ENCODE measurements at regions not wholly inside any gene's neighbourhood (a gene's known extent, or its start where the extent isn't known, plus 50 kb on each side); places are given as distances from the start of the nearest gene placed in this dataset.
A peak's percentile ranks its signal among the peaks of the same experiment; 100 is the strongest.

GRCh38 chr16:80460988-80461387 is 79.8 kb upstream of the DYNLRB2 start:
- Histone ChIP-seq H3K4me3 (no peak overlapping the region), H3K9me3 (no peaks in the 10 kb centered on the region), H3K27ac (no peak overlapping the region), H3K36me3 (replicated peaks in 1 of 2; ENCODE audit: insufficient read depth in 1 of 2, low read depth in 2 of 2) (no peaks in the 10 kb centered on the region), H3K27me3 (no peaks in the 10 kb centered on the region), H3K4me1 (no peaks in the 10 kb centered on the region)
- TF ChIP-seq POLR2A (IDR thresholded peaks at IDR 0.05) = no peak
- TF ChIP-seq CTCF (IDR thresholded peaks at IDR 0.05) = no peak
- 64 to 83% methylated on average over 1 of the region's 1 CpG for WGBS, 2 donors
- DNase-seq (no peak), ATAC-seq (no peak)
- intact Hi-C loops (cut with DNase I) = no loop called here

- TF ChIP-seq POLR2A (IDR thresholded peaks at IDR 0.05) (no peak), CTCF (IDR thresholded peaks at IDR 0.05) (no peak)
- Histone ChIP-seq H3K27ac (no peak overlapping the region), H3K36me3 (replicated peaks in 1 of 2; ENCODE audit: insufficient read depth in 1 of 2, low read depth in 2 of 2) (no peaks in the 10 kb centered on the region), H3K4me3 (no peak overlapping the region), H3K9me3 (no peaks in the 10 kb centered on the region), H3K27me3 (no peaks in the 10 kb centered on the region), H3K4me1 (no peaks in the 10 kb centered on the region)
- 60 to 80% methylated on average over 4 to 5 of the region's 5 CpGs for WGBS, 2 donors
- ATAC-seq = no peak
- intact Hi-C loops (cut with DNase I) = no loop called here
- no peak for DNase-seq
Measured at GRCh38 chr16:80459966-80460365, 80.8 kb upstream of the DYNLRB2 start.

GRCh38 chr16:80459331-80459777 is 81.4 kb upstream of the DYNLRB2 start:
- TF ChIP-seq POLR2A (IDR thresholded peaks at IDR 0.05) (no peak), CTCF (IDR thresholded peaks at IDR 0.05) (no peak)
- 80% methylated on average over 3 of the region's 3 CpGs for WGBS, 2 donors
- Histone ChIP-seq H3K9me3 (no peaks in the 10 kb centered on the region), H3K27me3 (no peaks in the 10 kb centered on the region), H3K4me3 (no peak overlapping the region), H3K27ac (no peak overlapping the region), H3K4me1 (no peaks in the 10 kb centered on the region), H3K36me3 (replicated peaks in 1 of 2; ENCODE audit: insufficient read depth in 1 of 2, low read depth in 2 of 2) (no peaks in the 10 kb centered on the region)
- ATAC-seq (peak; percentile 60), DNase-seq (peak in 1 of 4 donors; percentile 36)
- intact Hi-C loops (cut with DNase I) = no loop called here

GRCh38 chr16:80457871-80458270 is 82.9 kb upstream of the DYNLRB2 start:
- H3K27ac ChIP-seq = no peak overlapping the region
- H3K9me3 ChIP-seq = no peaks in the 10 kb centered on the region
- no peaks in the 10 kb centered on the region for H3K4me1 ChIP-seq
- no peaks in the 10 kb centered on the region for H3K27me3 ChIP-seq
- intact Hi-C loops (cut with DNase I) = no loop called here
- H3K36me3 ChIP-seq (replicated peaks in 1 of 2; ENCODE audit: insufficient read depth in 1 of 2, low read depth in 2 of 2) = no peaks in the 10 kb centered on the region
- no peak overlapping the region for H3K4me3 ChIP-seq
- WGBS, 2 donors = 17 to 36% methylated on average over 1 of the region's 1 CpG
- ATAC-seq = no peak
- no peak for DNase-seq
- TF ChIP-seq CTCF (IDR thresholded peaks at IDR 0.05) (no peak), POLR2A (IDR thresholded peaks at IDR 0.05) (no peak)

- Histone ChIP-seq H3K9me3 (no peaks in the 10 kb centered on the region), H3K4me3 (no peak overlapping the region), H3K27me3 (no peaks in the 10 kb centered on the region), H3K36me3 (replicated peaks in 1 of 2; ENCODE audit: insufficient read depth in 1 of 2, low read depth in 2 of 2) (no peaks in the 10 kb centered on the region), H3K27ac (no peak overlapping the region), H3K4me1 (no peaks in the 10 kb centered on the region)
- ATAC-seq = no peak
- no peak for DNase-seq
- 73 to 74% methylated on average over 2 of the region's 2 CpGs for WGBS, 2 donors
- TF ChIP-seq CTCF (IDR thresholded peaks at IDR 0.05) = no peak
- intact Hi-C loops (cut with DNase I) = no loop called here
Measured at GRCh38 chr16:80454802-80455201, 86.0 kb upstream of the DYNLRB2 start.
